ENCODE measurements at regions not wholly inside any gene's neighbourhood (a gene's known extent, or its start where the extent isn't known, plus 50 kb on each side); places are given as distances from the start of the nearest gene placed in this dataset.
"Not testable (repeated sequence)": the region's sequence is repeated elsewhere in the genome, so short reads cannot be mapped to it uniquely, and the experiment has no call there.

DNA sequence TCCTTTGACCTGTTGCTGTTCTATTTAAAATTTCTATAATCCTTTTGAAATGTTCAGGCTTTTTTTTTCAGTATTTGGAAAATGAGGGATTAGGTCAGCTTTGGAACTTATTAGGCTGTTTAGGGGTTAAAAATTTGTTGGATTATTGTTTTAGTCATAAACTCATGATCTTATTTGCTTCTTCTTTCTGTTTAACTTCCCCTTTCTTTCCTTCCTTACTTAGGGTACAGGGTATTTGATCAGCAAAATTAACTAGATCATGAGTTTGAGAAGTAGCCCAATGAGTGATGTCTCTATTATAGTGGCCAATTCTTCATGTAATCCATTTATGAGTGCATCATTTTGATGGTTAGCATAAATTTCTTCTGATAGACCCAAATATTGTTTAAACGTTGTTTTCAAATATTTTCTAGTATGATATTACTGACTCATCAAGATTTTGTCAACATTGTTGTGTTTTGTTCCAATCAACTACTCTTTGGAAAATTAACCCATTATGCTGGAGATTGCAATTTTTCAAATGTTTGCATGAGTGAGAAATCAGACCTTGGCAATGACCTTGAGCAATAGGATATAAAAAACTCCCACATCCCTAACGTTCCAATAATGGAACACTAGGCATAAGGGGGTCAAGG lies 94.4 kb downstream of the OTOR start:
- Histone ChIP-seq H3K9me3 (ENCODE audit: control insufficient read depth, insufficient read depth, low read length) (no peaks in the 10 kb centered on the region), H3K9ac (ENCODE audit: low read depth, low read length) (no peak overlapping the region), H3K4me1 (ENCODE audit: insufficient read depth, low read length) (0 out of 2 replicates have a peak, but pooled peaks cover 3% of the 10 kb centered on the region), H3K36me3 (ENCODE audit: insufficient read depth, low read length) (no peaks in the 10 kb centered on the region)

DNA sequence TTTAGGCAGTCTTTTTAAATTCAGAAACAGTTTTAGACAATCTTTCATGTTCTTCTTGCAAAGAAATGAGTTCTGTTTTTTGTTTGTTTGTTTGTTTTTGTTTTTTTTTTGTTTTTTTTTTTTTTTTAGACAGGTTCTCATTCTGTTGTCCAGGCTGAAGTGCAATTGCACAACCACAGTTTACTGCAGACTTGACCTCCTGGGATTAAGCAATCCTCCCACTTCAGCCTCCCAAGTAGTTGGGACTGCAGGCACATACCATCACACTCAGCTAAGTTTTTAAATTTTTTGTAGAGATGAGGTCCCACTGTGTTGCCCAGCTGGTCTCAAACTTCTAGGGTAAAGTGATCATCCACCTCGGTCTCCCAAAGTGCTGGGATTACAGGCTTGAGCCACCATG lies 96.2 kb downstream of the OTOR start:
- no peaks in the 10 kb centered on the region for H3K9me3 ChIP-seq (ENCODE audit: control insufficient read depth, insufficient read depth, low read length)
- no peak overlapping the region for H3K9ac ChIP-seq (ENCODE audit: low read depth, low read length)
- H3K36me3 ChIP-seq (ENCODE audit: insufficient read depth, low read length) = no peaks in the 10 kb centered on the region
- peaks cover 10% of the 10 kb centered on the region; the same call in 1 of the 2 replicates for H3K4me1 ChIP-seq (ENCODE audit: insufficient read depth, low read length)

DNA sequence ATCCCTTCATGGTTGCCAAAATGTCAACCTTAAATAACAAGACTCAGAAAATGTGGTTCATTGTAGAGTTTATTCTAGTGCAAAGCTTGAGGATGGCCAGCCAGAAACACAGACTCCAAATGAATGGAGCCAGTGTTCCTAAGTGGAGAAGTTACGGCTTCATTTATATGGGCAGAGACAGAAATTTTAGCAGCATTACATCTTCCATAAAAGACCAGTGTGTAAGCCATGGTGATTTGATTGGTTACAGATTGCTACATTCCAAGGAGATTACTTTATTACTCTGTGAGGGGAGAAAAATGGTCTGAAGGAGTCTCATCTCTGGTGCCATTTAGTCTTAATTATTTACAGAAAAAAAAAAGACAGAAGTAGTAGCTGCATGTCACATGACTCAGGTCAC lies 97.8 kb downstream of the OTOR start:
- H3K9ac ChIP-seq (ENCODE audit: low read depth, low read length) = no peak overlapping the region
- peaks cover 10% of the 10 kb centered on the region; the same call in 1 of the 2 replicates for H3K4me1 ChIP-seq (ENCODE audit: insufficient read depth, low read length)
- no peaks in the 10 kb centered on the region for H3K9me3 ChIP-seq (ENCODE audit: control insufficient read depth, insufficient read depth, low read length)
- H3K36me3 ChIP-seq (ENCODE audit: insufficient read depth, low read length) = no peaks in the 10 kb centered on the region

DNA sequence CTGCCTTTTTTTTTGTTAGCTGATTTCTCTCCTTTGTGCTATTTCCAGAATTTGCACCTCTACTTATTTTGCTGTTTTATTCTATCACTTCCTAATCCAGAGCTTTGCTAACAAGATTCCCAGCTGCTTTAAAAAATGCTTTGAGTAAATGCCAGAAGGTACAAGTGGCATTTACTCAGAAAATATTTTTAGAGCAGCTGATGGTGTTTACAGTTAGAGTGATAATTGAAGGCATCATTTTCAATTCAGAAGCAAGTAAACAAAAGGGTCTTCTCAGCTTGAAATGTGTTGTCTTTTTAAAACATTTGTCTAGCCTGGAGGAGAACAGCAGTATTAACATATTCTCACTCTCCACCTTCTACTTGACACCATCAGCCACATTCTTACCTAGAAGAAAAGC lies 99.9 kb downstream of the OTOR start:
- Histone ChIP-seq H3K9me3 (ENCODE audit: control insufficient read depth, insufficient read depth, low read length) (no peaks in the 10 kb centered on the region), H3K36me3 (ENCODE audit: insufficient read depth, low read length) (no peaks in the 10 kb centered on the region), H3K9ac (ENCODE audit: low read depth, low read length) (no peak overlapping the region), H3K4me1 (ENCODE audit: insufficient read depth, low read length) (peaks cover 10% of the 10 kb centered on the region; the same call in 1 of the 2 replicates)

DNA sequence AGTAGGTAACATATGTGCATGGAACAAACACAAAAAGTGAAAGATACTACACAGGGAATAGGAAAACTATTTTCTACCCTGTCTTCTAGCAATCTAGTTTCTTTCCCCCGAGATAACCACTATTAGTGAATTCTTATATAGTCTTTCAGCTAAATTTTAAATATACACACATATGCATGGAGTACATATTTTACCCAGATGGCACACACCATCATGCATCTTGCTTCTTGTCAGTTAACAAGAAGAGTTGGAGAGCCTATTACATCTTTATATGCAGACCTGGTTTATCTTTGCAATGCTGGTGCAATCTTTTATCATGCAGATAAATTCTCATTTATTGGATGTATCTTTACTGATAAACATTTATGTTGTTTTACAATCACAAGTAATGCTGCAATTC lies 100.4 kb downstream of the OTOR start:
- peaks cover 10% of the 10 kb centered on the region; the same call in 1 of the 2 replicates for H3K4me1 ChIP-seq (ENCODE audit: insufficient read depth, low read length)
- H3K9ac ChIP-seq (ENCODE audit: low read depth, low read length) = no peak overlapping the region
- no peaks in the 10 kb centered on the region for H3K36me3 ChIP-seq (ENCODE audit: insufficient read depth, low read length)
- no peaks in the 10 kb centered on the region for H3K9me3 ChIP-seq (ENCODE audit: control insufficient read depth, insufficient read depth, low read length)

DNA sequence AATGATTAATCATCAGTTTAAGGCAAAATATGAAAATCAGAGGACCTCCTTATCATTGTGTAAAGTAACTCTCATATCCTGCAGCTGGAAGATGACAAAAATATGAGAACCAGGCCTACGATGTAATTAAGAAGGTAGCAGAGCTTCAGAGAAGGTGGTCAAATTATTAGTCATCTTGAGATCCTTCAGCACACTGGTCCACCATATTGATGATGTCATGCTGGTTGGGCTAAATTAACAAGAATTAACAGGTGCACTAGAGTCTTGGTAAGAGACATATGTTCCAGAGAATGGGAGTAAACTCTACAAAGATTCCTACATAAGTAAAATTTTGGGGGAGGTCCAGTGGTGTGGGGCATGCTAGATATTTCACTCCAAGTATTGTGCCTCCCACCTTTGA lies 112.8 kb downstream of the OTOR start:
- H3K9ac ChIP-seq (ENCODE audit: low read depth, low read length) = no peak overlapping the region
- no peaks in the 10 kb centered on the region; the same call in 1 of the 2 replicates for H3K9me3 ChIP-seq (ENCODE audit: control insufficient read depth, insufficient read depth, low read length)
- no peaks in the 10 kb centered on the region for H3K4me1 ChIP-seq (ENCODE audit: insufficient read depth, low read length)
- H3K36me3 ChIP-seq (ENCODE audit: insufficient read depth, low read length) = no peaks in the 10 kb centered on the region

DNA sequence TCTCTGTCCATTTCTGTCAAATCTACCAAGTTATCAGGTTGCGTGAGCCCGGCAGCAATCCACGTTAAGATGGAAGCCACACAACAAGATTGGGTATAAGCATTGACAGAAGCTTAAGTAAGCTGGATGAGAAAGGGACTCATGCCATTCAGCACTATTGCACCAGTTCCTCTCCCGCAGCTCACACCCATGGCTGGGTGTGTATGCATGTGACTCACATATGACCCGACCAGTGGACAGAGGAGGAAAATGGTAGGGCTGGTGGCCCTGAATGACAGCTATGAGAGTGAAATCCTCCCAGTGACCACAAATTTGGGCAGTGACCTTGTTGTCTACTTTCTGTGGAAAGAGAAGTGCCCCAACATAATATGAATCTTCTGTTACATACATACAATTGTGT lies 113.5 kb downstream of the OTOR start:
- no peaks in the 10 kb centered on the region for H3K4me1 ChIP-seq (ENCODE audit: insufficient read depth, low read length)
- H3K9me3 ChIP-seq (ENCODE audit: control insufficient read depth, insufficient read depth, low read length) = no peaks in the 10 kb centered on the region; the same call in 1 of the 2 replicates
- no peaks in the 10 kb centered on the region for H3K36me3 ChIP-seq (ENCODE audit: insufficient read depth, low read length)
- H3K9ac ChIP-seq (ENCODE audit: low read depth, low read length) = no peak overlapping the region

DNA sequence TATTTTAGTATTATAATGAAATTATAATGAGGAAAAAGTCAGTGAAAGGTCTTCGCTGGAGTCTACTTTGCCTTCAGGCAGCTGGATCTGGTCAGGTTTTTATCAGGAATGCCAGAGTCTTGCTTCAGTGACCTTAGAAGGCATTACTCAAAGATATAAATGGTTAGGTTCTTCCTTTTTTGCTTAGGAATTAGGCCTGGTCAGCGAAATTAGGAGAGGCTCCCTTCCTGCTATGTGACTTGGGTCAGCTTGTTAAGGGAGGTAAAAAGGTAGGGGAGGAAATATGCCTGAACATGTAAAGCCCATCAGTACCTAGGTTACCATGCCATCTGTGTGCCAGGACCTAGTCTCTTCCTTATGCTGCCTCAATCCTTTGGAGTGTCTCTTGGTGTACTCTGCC lies 115.1 kb downstream of the OTOR start:
- H3K36me3 ChIP-seq (ENCODE audit: insufficient read depth, low read length) = no peaks in the 10 kb centered on the region
- no peak overlapping the region for H3K9ac ChIP-seq (ENCODE audit: low read depth, low read length)
- no peaks in the 10 kb centered on the region for H3K9me3 ChIP-seq (ENCODE audit: control insufficient read depth, insufficient read depth, low read length)
- no peaks in the 10 kb centered on the region for H3K4me1 ChIP-seq (ENCODE audit: insufficient read depth, low read length)

DNA sequence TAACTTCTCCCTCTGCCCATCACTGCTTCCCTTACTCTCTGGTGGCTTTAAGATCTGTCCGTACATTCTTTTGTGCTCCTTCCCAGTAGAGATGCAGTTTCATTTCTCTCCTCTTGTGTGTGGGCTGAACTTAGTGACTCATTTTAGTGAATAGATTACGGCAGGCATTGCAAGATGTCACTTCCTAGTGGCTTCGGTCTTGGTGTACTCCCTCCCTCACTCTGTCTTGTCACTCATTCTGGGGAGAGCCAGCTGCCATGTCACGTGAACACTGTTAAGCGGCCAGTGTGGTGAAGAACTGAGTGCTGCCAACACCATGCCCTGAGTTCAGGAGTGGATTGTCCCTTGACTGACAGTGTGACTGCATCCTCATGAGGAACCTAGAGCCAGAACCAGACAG lies 115.9 kb downstream of the OTOR start:
- H3K9ac ChIP-seq (ENCODE audit: low read depth, low read length) = no peak overlapping the region

DNA sequence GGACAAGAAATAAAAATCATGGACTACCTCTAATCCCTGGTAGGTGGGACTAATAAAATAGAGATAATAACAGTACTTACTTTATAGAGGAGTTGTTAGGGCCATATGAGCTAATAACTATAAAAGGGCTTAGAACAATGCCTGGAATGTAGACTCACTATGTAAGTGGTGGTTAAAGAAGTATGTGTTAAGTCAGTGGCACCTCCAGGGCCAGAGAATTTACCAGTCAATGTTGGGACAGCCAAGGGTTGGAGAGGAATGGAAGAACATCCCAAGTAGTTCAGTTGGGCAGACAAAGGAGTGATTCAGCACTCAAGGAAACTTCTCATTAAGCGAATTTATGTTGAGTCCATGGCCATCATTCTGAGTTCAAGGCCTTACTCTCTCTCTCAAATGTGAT lies 116.8 kb downstream of the OTOR start:
- H3K4me1 ChIP-seq (ENCODE audit: insufficient read depth, low read length) = no peaks in the 10 kb centered on the region

More for the DNA sequence above, 115.9 kb downstream of the OTOR start:
- Histone ChIP-seq H3K36me3 (ENCODE audit: insufficient read depth, low read length) (no peaks in the 10 kb centered on the region), H3K9me3 (ENCODE audit: control insufficient read depth, insufficient read depth, low read length) (no peaks in the 10 kb centered on the region), H3K4me1 (ENCODE audit: insufficient read depth, low read length) (no peaks in the 10 kb centered on the region)

DNA sequence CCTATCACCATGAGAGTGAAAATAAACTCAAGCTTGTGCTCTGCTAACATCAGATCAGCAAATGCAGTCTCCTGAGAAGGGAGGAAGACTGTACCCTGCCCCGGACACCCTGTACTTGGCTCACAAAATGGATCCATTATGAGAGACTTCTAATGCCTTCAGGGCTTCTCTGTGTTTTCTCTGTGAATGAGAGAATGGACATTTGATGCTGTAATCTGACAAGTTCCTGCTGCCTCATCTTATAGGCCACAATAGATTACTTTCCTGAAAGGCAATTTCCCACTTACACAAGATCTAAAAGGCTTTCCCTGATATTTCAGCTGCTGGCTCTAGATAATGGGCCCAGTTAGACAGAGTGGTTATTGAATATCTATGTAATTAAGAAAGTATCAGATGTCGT lies 117.2 kb downstream of the OTOR start:
- no peak overlapping the region for H3K9ac ChIP-seq (ENCODE audit: low read depth, low read length)
- no peaks in the 10 kb centered on the region for H3K4me1 ChIP-seq (ENCODE audit: insufficient read depth, low read length)
- H3K36me3 ChIP-seq (ENCODE audit: insufficient read depth, low read length) = no peaks in the 10 kb centered on the region
- no peaks in the 10 kb centered on the region for H3K9me3 ChIP-seq (ENCODE audit: control insufficient read depth, insufficient read depth, low read length)

More for the DNA sequence above, 116.8 kb downstream of the OTOR start:
- Histone ChIP-seq H3K36me3 (ENCODE audit: insufficient read depth, low read length) (no peaks in the 10 kb centered on the region), H3K9me3 (ENCODE audit: control insufficient read depth, insufficient read depth, low read length) (no peaks in the 10 kb centered on the region), H3K9ac (ENCODE audit: low read depth, low read length) (no peak overlapping the region)

DNA sequence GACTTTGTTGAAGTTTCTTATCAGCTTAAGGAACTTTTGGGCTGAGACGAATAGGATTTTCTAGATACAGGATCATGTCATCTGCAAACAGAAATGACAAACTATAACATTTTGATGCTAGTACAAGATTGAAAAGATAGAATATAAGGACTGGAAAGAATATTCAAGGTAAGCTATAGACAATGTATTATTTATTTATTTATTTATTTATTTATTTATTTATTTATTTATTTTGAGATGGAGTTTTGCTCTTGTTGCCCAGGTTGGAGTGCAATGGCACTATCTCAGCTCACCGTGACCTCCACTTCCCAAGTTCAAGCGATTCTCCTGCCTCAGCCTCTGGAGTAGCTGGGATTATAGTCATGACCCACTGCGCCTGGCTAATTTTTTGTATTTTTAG lies 125.0 kb downstream of the OTOR start:
- H3K4me1 ChIP-seq (ENCODE audit: insufficient read depth, low read length); H3K9ac ChIP-seq (ENCODE audit: low read depth, low read length); H3K36me3 ChIP-seq (ENCODE audit: insufficient read depth, low read length); H3K9me3 ChIP-seq (ENCODE audit: control insufficient read depth, insufficient read depth, low read length): not testable (repeated sequence)

DNA sequence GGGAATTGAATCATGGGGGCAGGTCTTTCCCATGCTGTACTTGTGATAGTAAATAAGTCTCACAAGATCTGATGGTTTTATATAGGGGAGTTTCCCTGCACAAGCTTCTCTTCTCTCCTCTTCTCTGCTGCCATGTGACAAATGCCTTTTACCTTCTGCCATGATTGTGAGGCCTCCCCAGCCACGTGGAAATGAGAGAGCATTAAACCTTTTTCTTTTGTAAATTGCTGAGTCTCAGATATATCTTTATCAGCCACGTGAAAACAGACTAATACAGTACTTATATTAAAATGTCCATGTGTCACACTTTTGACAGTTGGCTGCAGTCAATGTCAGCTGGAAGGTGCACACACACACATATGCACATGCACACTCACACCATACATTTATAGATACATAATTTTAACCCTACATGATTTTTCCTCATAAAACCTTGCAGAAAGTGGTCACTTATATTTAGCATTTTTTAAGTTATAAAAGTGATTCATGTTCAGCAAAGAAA lies 128.9 kb downstream of the OTOR start:
- Histone ChIP-seq H3K9ac (ENCODE audit: low read depth, low read length) (no peak overlapping the region), H3K36me3 (ENCODE audit: insufficient read depth, low read length) (no peaks in the 10 kb centered on the region), H3K4me1 (ENCODE audit: insufficient read depth, low read length) (no peaks in the 10 kb centered on the region), H3K9me3 (ENCODE audit: control insufficient read depth, insufficient read depth, low read length) (no peaks in the 10 kb centered on the region)

DNA sequence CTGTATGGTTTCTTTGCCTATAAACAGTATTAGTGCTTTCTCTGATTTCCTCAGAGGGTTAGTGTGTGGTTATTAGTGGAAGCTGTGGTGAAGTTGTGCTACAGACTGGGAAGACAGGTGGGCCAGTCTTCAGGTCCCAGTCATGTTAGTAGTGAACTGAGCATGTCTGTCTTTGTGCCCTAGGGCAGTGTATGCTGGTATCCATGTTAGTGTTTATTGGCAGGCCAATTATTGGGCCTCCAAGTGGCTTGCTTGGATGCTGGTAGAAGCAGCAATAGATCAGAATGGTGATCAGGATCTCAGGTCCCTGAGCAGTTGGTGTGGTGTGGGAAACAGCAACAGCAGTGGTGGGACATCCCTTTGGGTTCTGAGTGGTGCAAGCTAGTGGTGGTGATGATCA lies 137.6 kb downstream of the OTOR start:
- Histone ChIP-seq H3K9ac (ENCODE audit: low read depth, low read length) (no peak overlapping the region), H3K9me3 (ENCODE audit: control insufficient read depth, insufficient read depth, low read length) (no peaks in the 10 kb centered on the region), H3K36me3 (ENCODE audit: insufficient read depth, low read length) (no peaks in the 10 kb centered on the region), H3K4me1 (ENCODE audit: insufficient read depth, low read length) (no peaks in the 10 kb centered on the region)

DNA sequence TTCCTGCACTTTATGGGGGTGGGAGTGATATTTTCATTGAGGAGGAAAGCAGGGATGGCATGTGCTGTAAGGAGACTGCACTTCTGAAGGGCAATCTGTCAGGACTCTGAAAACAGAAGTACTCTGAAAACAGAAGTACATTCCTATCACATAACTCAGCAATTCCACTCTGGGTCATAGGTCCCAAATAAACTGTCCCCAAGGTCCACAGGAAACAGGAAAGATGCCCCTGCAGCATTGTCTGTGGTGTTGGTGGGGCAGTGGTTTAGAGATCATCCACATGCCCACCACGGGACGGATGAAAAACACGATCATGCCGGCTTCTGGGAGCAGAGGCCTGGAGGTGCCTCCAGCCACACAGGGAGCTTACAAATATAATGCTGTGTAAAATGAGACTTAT lies 150.3 kb downstream of the OTOR start:
- H3K36me3 ChIP-seq (ENCODE audit: insufficient read depth, low read length) = no peaks in the 10 kb centered on the region

More for the DNA sequence above, 150.3 kb downstream of the OTOR start:
- no peak overlapping the region for H3K9ac ChIP-seq (ENCODE audit: low read depth, low read length)
- no peaks in the 10 kb centered on the region for H3K9me3 ChIP-seq (ENCODE audit: control insufficient read depth, insufficient read depth, low read length)
- H3K4me1 ChIP-seq (ENCODE audit: insufficient read depth, low read length) = 0 out of 2 replicates have a peak, but pooled peaks cover 5% of the 10 kb centered on the region

Data from ES-I3 (cell line).